IMR-90 (cell line): ENCODE measurements at regions not wholly inside any gene's neighbourhood (a gene's known extent, or its start where the extent isn't known, plus 50 kb on each side); places are given as distances from the start of the nearest gene placed in this dataset.

Experiments
- CEBPB ChIP-seq: IDR thresholded peaks from 2 replicates; pipeline ENCODE4 v1.6.1; 2012; ENCODE audit warnings: low read depth, low read length, improper control_type of control experiment
- POLR2A ChIP-seq: IDR thresholded peaks from 2 replicates; pipeline ENCODE4 v1.6.1; 2012; ENCODE audit warnings: mild to moderate bottlenecking, low read depth, low read length
- TF ChIP-seq, protein P1 (sequence below): conservative IDR thresholded peaks from 2 replicates; pipeline ENCODE4 v1.5.1; 2012; ENCODE audit warnings: mild to moderate bottlenecking, low read depth, low read length, improper control_type of control experiment

DNA sequence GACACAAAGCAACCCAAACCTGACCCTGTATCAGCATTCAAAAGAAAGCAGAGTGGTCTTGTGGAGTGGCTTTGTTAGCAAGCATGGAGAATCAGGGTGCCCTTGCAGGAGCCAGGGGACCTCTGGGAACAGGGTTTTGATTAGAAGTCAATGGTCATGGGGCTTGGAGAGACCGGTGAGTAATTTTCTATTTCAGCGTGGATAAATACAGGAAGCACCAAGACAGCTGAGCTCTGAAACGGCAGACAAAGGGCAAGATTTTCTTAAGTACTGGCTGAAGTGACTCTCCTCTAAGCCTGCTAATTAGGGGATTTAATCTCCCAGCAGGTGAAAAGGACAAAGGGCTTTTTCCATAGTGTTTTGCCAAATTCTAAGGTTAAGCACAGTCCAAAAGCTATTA is 78.0 kb upstream of the GAREM1 start:
- TF ChIP-seq, protein P1, sequence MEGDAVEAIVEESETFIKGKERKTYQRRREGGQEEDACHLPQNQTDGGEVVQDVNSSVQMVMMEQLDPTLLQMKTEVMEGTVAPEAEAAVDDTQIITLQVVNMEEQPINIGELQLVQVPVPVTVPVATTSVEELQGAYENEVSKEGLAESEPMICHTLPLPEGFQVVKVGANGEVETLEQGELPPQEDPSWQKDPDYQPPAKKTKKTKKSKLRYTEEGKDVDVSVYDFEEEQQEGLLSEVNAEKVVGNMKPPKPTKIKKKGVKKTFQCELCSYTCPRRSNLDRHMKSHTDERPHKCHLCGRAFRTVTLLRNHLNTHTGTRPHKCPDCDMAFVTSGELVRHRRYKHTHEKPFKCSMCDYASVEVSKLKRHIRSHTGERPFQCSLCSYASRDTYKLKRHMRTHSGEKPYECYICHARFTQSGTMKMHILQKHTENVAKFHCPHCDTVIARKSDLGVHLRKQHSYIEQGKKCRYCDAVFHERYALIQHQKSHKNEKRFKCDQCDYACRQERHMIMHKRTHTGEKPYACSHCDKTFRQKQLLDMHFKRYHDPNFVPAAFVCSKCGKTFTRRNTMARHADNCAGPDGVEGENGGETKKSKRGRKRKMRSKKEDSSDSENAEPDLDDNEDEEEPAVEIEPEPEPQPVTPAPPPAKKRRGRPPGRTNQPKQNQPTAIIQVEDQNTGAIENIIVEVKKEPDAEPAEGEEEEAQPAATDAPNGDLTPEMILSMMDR, result no peak
- TF ChIP-seq CEBPB (no peak), POLR2A (no peak)
